Gastroesophageal sphincter (tissue), 4 donors: ENCODE measurements at regions not wholly inside any gene's neighbourhood (a gene's known extent, or its start where the extent isn't known, plus 50 kb on each side); places are given as distances from the start of the nearest gene placed in this dataset.

Experiments used
- ATAC-seq: fragments of 150-250 bp; one replicate; pipeline ENCODE4 v1.9.1; 2016; ENCODE audit warnings: mild to moderate bottlenecking, moderate library complexity
- H3K27ac ChIP-seq, 4 donors: fragments of 200-600 bp; sonication (generic) in 3 of 4; 1 replicate in 3 of 4; 2 replicates in 1 of 4; pipeline ENCODE4 v1.5.1; 2016 to 2019
- H3K27me3 ChIP-seq: fragments of 200-600 bp; sonication (generic); one replicate; pipeline ENCODE4 v1.5.1; 2019
- H3K36me3 ChIP-seq, 2 donors: fragments of 200-600 bp; sonication (generic); one replicate each; pipeline ENCODE4 v1.5.1; 2019; ENCODE audit warnings: control low read depth in 1 of 2
- H3K4me1 ChIP-seq, 3 donors: fragments of 200-600 bp; sonication (generic); 1 replicate in 2 of 3; 2 replicates in 1 of 3; pipeline ENCODE4 v1.5.1; 2016 to 2019; ENCODE audit warnings: control low read depth in 2 of 3
- H3K4me3 ChIP-seq, 2 donors: fragments of 200-600 bp; sonication (generic); one replicate each; pipeline ENCODE4 v1.5.1; 2019; ENCODE audit warnings: mild to moderate bottlenecking in 1 of 2, moderate library complexity in 1 of 2
- H3K9me3 ChIP-seq, 3 donors: fragments of 200-600 bp; sonication (generic); one replicate each; pipeline ENCODE4 v1.5.1; 2017 to 2019; ENCODE audit warnings: control low read depth in 2 of 3
- EP300 ChIP-seq: sonication (generic); formaldehyde crosslinking; IDR thresholded peaks from one replicate; pipeline ENCODE4 v1.6.1; 2017; ENCODE audit warnings: antibody characterized with exemption, mild to moderate bottlenecking
- POLR2A ChIP-seq, 2 donors: fragments of 450-650 bp; IDR thresholded peaks; one replicate each; pipeline ENCODE4 v1.6.1; 2017; ENCODE audit warnings: antibody characterized with exemption in 2 of 2, mild to moderate bottlenecking in 2 of 2, moderate library complexity in 1 of 2
- POLR2AphosphoS5 ChIP-seq: sonication (generic); formaldehyde crosslinking; IDR thresholded peaks from one replicate; pipeline ENCODE4 v1.6.1; 2017; ENCODE audit warnings: antibody characterized with exemption
- WGBS, 2 donors: methylation state at CpG; one replicate each; pipeline ENCODE4 v1.1.5; 2018; ENCODE audit warnings: low coverage in 1 of 2; 5-methylcytosine and 5-hydroxymethylcytosine counted together
- TF ChIP-seq, protein P1 (sequence below), 4 experiments: fragments of 200-600 bp in 2 of 4; fragments of 450-650 bp in 2 of 4; sonication (generic) in 1 of 4; IDR thresholded peaks; one replicate each; pipeline ENCODE4 v1.5.1; 2017 to 2019; ENCODE audit warnings: antibody characterized with exemption in 4 of 4, mild to moderate bottlenecking in 2 of 4, moderate library complexity in 2 of 4

GRCh38 chr5:145111420-145111819 is 723.7 kb downstream of the PRELID2 start:
- no peak for TF ChIP-seq POLR2AphosphoS5
- no peak for TF ChIP-seq EP300
- no peak for TF ChIP-seq POLR2A (IDR thresholded peaks at IDR 0.05)
- TF ChIP-seq, protein P1, sequence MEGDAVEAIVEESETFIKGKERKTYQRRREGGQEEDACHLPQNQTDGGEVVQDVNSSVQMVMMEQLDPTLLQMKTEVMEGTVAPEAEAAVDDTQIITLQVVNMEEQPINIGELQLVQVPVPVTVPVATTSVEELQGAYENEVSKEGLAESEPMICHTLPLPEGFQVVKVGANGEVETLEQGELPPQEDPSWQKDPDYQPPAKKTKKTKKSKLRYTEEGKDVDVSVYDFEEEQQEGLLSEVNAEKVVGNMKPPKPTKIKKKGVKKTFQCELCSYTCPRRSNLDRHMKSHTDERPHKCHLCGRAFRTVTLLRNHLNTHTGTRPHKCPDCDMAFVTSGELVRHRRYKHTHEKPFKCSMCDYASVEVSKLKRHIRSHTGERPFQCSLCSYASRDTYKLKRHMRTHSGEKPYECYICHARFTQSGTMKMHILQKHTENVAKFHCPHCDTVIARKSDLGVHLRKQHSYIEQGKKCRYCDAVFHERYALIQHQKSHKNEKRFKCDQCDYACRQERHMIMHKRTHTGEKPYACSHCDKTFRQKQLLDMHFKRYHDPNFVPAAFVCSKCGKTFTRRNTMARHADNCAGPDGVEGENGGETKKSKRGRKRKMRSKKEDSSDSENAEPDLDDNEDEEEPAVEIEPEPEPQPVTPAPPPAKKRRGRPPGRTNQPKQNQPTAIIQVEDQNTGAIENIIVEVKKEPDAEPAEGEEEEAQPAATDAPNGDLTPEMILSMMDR (IDR thresholded peaks at IDR 0.05): no peak
- Histone ChIP-seq H3K4me1 (no peaks in the 10 kb centered on the region), H3K9me3 (no peaks in the 10 kb centered on the region), H3K36me3 (no peaks in the 10 kb centered on the region), H3K27ac (no peak overlapping the region), H3K27me3 (no peaks in the 10 kb centered on the region), H3K4me3 (no peak overlapping the region)
- 58 to 71% methylated on average over 2 to 3 of the region's 3 CpGs for WGBS, 2 donors
- ATAC-seq: no peak

DNA sequence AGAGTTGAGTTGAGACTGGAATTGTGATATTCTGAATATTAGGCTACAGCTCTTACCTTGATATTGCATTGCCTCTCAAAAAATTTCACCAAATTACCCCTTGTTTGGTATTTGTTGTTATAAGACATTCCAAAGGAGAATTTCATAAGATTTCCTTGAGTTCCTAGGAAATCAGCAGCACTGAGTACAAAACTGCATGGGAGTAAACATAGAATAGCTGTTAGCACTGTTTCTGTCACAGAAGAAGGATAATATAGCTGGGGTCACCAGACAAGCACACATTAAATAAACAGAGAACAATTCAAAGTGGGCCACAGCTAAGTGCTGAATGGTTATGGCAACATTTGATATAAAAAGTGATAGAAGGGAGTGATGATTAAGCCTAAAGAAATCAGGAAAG is 724.3 kb downstream of the PRELID2 start:
- Histone ChIP-seq H3K36me3 (no peaks in the 10 kb centered on the region), H3K27ac (no peak overlapping the region), H3K9me3 (no peaks in the 10 kb centered on the region), H3K4me3 (no peak overlapping the region), H3K4me1 (no peaks in the 10 kb centered on the region), H3K27me3 (no peaks in the 10 kb centered on the region)
- no peak for TF ChIP-seq POLR2AphosphoS5
- TF ChIP-seq EP300: no peak
- TF ChIP-seq, protein P1 (IDR thresholded peaks at IDR 0.05): no peak
- no peak for TF ChIP-seq POLR2A (IDR thresholded peaks at IDR 0.05)
- ATAC-seq: no peak

DNA sequence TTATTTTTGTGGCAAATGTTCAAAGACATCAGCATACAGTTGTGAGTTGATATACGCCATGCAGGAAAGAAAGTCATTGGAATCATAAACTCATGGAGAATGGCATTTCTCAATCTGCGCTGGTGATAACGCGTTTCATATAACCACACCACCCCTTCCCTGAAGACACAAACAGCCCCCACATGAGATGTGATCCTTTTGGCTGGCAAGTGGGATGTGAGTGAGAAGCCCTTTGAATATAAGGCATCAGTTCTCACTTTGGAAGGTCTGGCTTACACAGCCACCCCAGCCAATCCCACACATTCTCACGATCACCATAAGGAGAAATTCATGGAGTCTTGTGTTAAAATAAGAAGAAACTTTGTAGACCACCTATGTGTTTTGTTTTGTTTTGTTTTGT is 725.0 kb downstream of the PRELID2 start:
- H3K4me1 ChIP-seq: no peaks in the 10 kb centered on the region
- no peak for ATAC-seq
- 87 to 90% methylated on average over 3 to 5 of the region's 5 CpGs for WGBS, 2 donors
- no peak overlapping the region for H3K4me3 ChIP-seq
- H3K36me3 ChIP-seq: no peaks in the 10 kb centered on the region
- no peaks in the 10 kb centered on the region for H3K27me3 ChIP-seq
- H3K27ac ChIP-seq: no peak overlapping the region
- H3K9me3 ChIP-seq: no peaks in the 10 kb centered on the region
- TF ChIP-seq POLR2A (IDR thresholded peaks at IDR 0.05) (no peak), EP300 (no peak), POLR2AphosphoS5 (no peak)
- TF ChIP-seq, protein P1 (IDR thresholded peaks at IDR 0.05): no peak

DNA sequence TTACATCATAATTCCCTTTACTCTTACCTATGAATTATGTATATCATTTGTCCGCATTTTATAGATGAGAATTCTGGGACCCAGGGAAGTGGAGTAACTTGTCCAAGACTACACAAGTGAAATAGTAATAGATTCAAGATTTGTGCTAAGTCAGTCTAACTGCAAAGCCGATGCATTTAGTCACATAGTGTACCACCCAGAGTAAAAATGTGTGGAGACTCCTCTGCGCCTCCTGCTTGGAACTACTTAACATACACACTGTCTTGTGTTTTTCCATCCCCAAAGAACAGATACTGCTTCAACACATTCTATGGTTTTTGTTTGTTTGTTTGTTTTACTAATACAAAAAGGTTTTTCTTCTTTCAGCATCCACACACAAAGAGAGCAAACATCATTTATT is 729.8 kb downstream of the PRELID2 start:
- Histone ChIP-seq H3K4me1 (no peaks in the 10 kb centered on the region), H3K4me3 (no peak overlapping the region), H3K27me3 (no peaks in the 10 kb centered on the region), H3K27ac (no peak overlapping the region), H3K9me3 (no peaks in the 10 kb centered on the region), H3K36me3 (no peaks in the 10 kb centered on the region)
- no peak for TF ChIP-seq POLR2A (IDR thresholded peaks at IDR 0.05)
- TF ChIP-seq POLR2AphosphoS5: no peak
- TF ChIP-seq, protein P1 (IDR thresholded peaks at IDR 0.05): no peak
- TF ChIP-seq EP300: no peak
- WGBS, 2 donors: 84 to 85% methylated on average over 3 of the region's 3 CpGs
- no peak for ATAC-seq

DNA sequence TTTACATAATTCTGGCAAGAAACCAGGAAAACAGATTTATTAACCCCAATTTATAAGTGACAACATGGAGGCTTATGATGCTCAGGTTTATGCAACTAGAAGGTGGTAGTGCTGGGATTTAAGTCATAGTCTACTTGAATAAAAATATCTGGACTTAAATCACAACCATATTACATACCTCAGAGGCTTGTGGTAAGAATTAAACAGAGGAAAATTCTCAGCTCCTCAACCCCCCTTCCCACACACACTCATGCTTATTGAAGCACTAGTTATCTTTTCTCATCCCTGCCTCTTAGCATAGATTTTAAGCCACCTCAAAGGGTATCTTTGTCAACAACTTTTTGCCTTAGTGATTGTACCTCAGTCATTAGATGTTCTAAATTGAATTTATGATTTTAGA is 731.0 kb downstream of the PRELID2 start:
- H3K27ac ChIP-seq: no peak overlapping the region
- ATAC-seq: no peak
- no peaks in the 10 kb centered on the region for H3K27me3 ChIP-seq
- TF ChIP-seq POLR2A (IDR thresholded peaks at IDR 0.05) (no peak), EP300 (no peak), POLR2AphosphoS5 (no peak)
- TF ChIP-seq, protein P1 (IDR thresholded peaks at IDR 0.05): no peak
- no peak overlapping the region for H3K4me3 ChIP-seq
- H3K36me3 ChIP-seq: no peaks in the 10 kb centered on the region
- no peaks in the 10 kb centered on the region for H3K9me3 ChIP-seq
- H3K4me1 ChIP-seq: no peaks in the 10 kb centered on the region
